HL-60 (cell line): ENCODE measurements at regions not wholly inside any gene's neighbourhood (a gene's known extent, or its start where the extent isn't known, plus 50 kb on each side); places are given as distances from the start of the nearest gene placed in this dataset.
A peak's percentile ranks its signal among the peaks of the same experiment; 100 is the strongest.

Experiments
- DNase-seq, 2 experiments: peaks; one replicate each; pipeline ENCODE4 v3.0.0-alpha.2; 2010 to 2020; ENCODE audit warnings: low read depth in 1 of 2, low spot score in 1 of 2
- H3K27ac ChIP-seq: fragments of 250-450 bp; sonication (Bioruptor Pico); replicated peaks from 2 replicates; pipeline ENCODE4 v1.5.1; 2020; ENCODE audit warnings: mild to moderate bottlenecking, moderate library complexity
- H3K27me3 ChIP-seq: fragments of 250-450 bp; sonication (Bioruptor Pico); 2 replicates; pipeline ENCODE4 v1.5.1; 2021; ENCODE audit warnings: mild to moderate bottlenecking, moderate library complexity; ENCODE audit not compliant: insufficient read depth, poor library complexity, severe bottlenecking
- H3K4me3 ChIP-seq: replicated peaks from 2 replicates; pipeline ENCODE4 v1.5.1; 2011; ENCODE audit warnings: mild to moderate bottlenecking, control low read depth, low read length; ENCODE audit not compliant: insufficient read depth
- CTCF ChIP-seq: IDR thresholded peaks from one replicate; pipeline ENCODE4 v1.5.1; 2011; ENCODE audit warnings: low read length, control low read depth, inconsistent platforms; ENCODE audit not compliant: insufficient read depth
- GABPA ChIP-seq: IDR thresholded peaks from 2 replicates; pipeline ENCODE4 v1.6.1; 2012; ENCODE audit warnings: low read depth
- POLR2AphosphoS5 ChIP-seq: IDR thresholded peaks from 2 replicates; pipeline ENCODE4 v1.6.1; 2012; ENCODE audit warnings: low read depth
- REST ChIP-seq: IDR thresholded peaks from 2 replicates; pipeline ENCODE4 v1.6.1; 2012; ENCODE audit warnings: low read depth; ENCODE audit not compliant: insufficient replicate concordance
- SPI1 ChIP-seq: IDR thresholded peaks from 2 replicates; pipeline ENCODE4 v1.6.1; 2012; ENCODE audit warnings: low read depth, mild to moderate bottlenecking, borderline replicate concordance

GRCh38 chr2:120678926-120679325, 56.7 kb upstream of the GLI2 start:
- Histone ChIP-seq H3K27me3 (peaks cover 3% of the 10 kb centered on the region), H3K4me3 (no peak overlapping the region), H3K27ac (no peak overlapping the region)
- DNase-seq = peak in 1 of 2 experiments; percentile 14
- TF ChIP-seq GABPA (no peak), REST (no peak), POLR2AphosphoS5 (no peak), CTCF (no peak), SPI1 (no peak)

GRCh38 chr2:120679526-120679925, 56.1 kb upstream of the GLI2 start:
- H3K4me3 ChIP-seq = no peak overlapping the region
- peaks cover 3% of the 10 kb centered on the region for H3K27me3 ChIP-seq
- no peak for DNase-seq
- TF ChIP-seq SPI1 (no peak), REST (no peak), GABPA (no peak), CTCF (no peak), POLR2AphosphoS5 (no peak)
- no peak overlapping the region for H3K27ac ChIP-seq

- Histone ChIP-seq H3K27me3 (peaks cover 3% of the 10 kb centered on the region), H3K4me3 (no peak overlapping the region), H3K27ac (no peak overlapping the region)
- DNase-seq = peak; percentile 77 to 78
- TF ChIP-seq REST (no peak), GABPA (no peak), POLR2AphosphoS5 (no peak), SPI1 (no peak), CTCF (no peak)
Measured at GRCh38 chr2:120680136-120680761, 55.4 kb upstream of the GLI2 start.
